Embryonic facial prominence (tissue), 1 donor: ENCODE measurements at regions not wholly inside any gene's neighbourhood (a gene's known extent, or its start where the extent isn't known, plus 50 kb on each side); places are given as distances from the start of the nearest gene placed in this dataset.
"Not testable (repeated sequence)": the region's sequence is repeated elsewhere in the genome, so short reads cannot be mapped to it uniquely, and the experiment has no call there.

Experiments
- DNase-seq: peaks from one replicate; pipeline ENCODE4 v3.0.0-alpha.2; 2016; ENCODE audit errors: extremely low spot score

- DNase-seq = no peak
Observed at GRCh38 chr2:187684174-187684573, 129.9 kb upstream of the TFPI start.

GRCh38 chr2:187686416-187687024 lies 132.3 kb upstream of the TFPI start:
- no peak for DNase-seq

- no peak for DNase-seq
Observed at GRCh38 chr2:187687585-187687984, 133.3 kb upstream of the TFPI start.

- no peak for DNase-seq
Observed at GRCh38 chr2:187689372-187689771, 135.1 kb upstream of the TFPI start.

GRCh38 chr2:187693923-187694322 lies 139.7 kb upstream of the TFPI start:
- no peak for DNase-seq

GRCh38 chr2:187696644-187697043 lies 142.4 kb upstream of the TFPI start:
- not testable (repeated sequence) for DNase-seq

GRCh38 chr2:187698374-187699110 lies 144.3 kb upstream of the TFPI start:
- no peak for DNase-seq

GRCh38 chr2:187702157-187702556 lies 147.9 kb upstream of the TFPI start:
- DNase-seq = no peak

- no peak for DNase-seq
Observed at GRCh38 chr2:187708272-187708671, 154.0 kb upstream of the TFPI start.

- no peak for DNase-seq
Observed at GRCh38 chr2:187709065-187709464, 154.8 kb upstream of the TFPI start.

- DNase-seq = no peak
Observed at GRCh38 chr2:187710791-187711521, 156.7 kb upstream of the TFPI start.

GRCh38 chr2:187715590-187715989 lies 161.4 kb upstream of the TFPI start:
- no peak for DNase-seq

GRCh38 chr2:187716301-187716700 lies 162.1 kb upstream of the TFPI start:
- no peak for DNase-seq

GRCh38 chr2:187718092-187718491 lies 163.9 kb upstream of the TFPI start:
- DNase-seq = no peak

GRCh38 chr2:187719510-187719909 lies 165.3 kb upstream of the TFPI start:
- DNase-seq = no peak

GRCh38 chr2:187748958-187749357 lies 194.7 kb upstream of the TFPI start:
- DNase-seq = no peak

GRCh38 chr2:187749804-187750431 lies 195.7 kb upstream of the TFPI start:
- no peak for DNase-seq

GRCh38 chr2:187768995-187769394 lies 214.8 kb upstream of the TFPI start:
- DNase-seq = no peak

- DNase-seq = no peak
Observed at GRCh38 chr2:187769437-187769836, 215.2 kb upstream of the TFPI start.

GRCh38 chr2:187774551-187775071 lies 220.4 kb upstream of the TFPI start:
- DNase-seq = no peak

GRCh38 chr2:187775196-187775595 lies 221.0 kb upstream of the TFPI start:
- no peak for DNase-seq

- DNase-seq = no peak
Observed at GRCh38 chr2:187775651-187776050, 221.4 kb upstream of the TFPI start.
